Gastroesophageal sphincter (tissue), 4 donors: ENCODE measurements at regions not wholly inside any gene's neighbourhood (a gene's known extent, or its start where the extent isn't known, plus 50 kb on each side); places are given as distances from the start of the nearest gene placed in this dataset.

Source experiments
- ATAC-seq: fragments of 150-250 bp; one replicate; pipeline ENCODE4 v1.9.1; 2016; ENCODE audit warnings: mild to moderate bottlenecking, moderate library complexity
- H3K27ac ChIP-seq, 4 donors: fragments of 200-600 bp; sonication (generic) in 3 of 4; 1 replicate in 3 of 4; 2 replicates in 1 of 4; pipeline ENCODE4 v1.5.1; 2016 to 2019
- H3K27me3 ChIP-seq: fragments of 200-600 bp; sonication (generic); one replicate; pipeline ENCODE4 v1.5.1; 2019
- H3K36me3 ChIP-seq, 2 donors: fragments of 200-600 bp; sonication (generic); one replicate each; pipeline ENCODE4 v1.5.1; 2019; ENCODE audit warnings: control low read depth in 1 of 2
- H3K4me1 ChIP-seq, 3 donors: fragments of 200-600 bp; sonication (generic); 1 replicate in 2 of 3; 2 replicates in 1 of 3; pipeline ENCODE4 v1.5.1; 2016 to 2019; ENCODE audit warnings: control low read depth in 2 of 3
- H3K4me3 ChIP-seq, 2 donors: fragments of 200-600 bp; sonication (generic); one replicate each; pipeline ENCODE4 v1.5.1; 2019; ENCODE audit warnings: mild to moderate bottlenecking in 1 of 2, moderate library complexity in 1 of 2
- H3K9me3 ChIP-seq, 3 donors: fragments of 200-600 bp; sonication (generic); one replicate each; pipeline ENCODE4 v1.5.1; 2017 to 2019; ENCODE audit warnings: control low read depth in 2 of 3
- CTCF ChIP-seq, 4 experiments: fragments of 200-600 bp in 2 of 4; fragments of 450-650 bp in 2 of 4; sonication (generic) in 1 of 4; IDR thresholded peaks; one replicate each; pipeline ENCODE4 v1.5.1; 2017 to 2019; ENCODE audit warnings: antibody characterized with exemption in 4 of 4, mild to moderate bottlenecking in 2 of 4, moderate library complexity in 2 of 4
- EP300 ChIP-seq: sonication (generic); formaldehyde crosslinking; IDR thresholded peaks from one replicate; pipeline ENCODE4 v1.6.1; 2017; ENCODE audit warnings: antibody characterized with exemption, mild to moderate bottlenecking
- POLR2A ChIP-seq, 2 donors: fragments of 450-650 bp; IDR thresholded peaks; one replicate each; pipeline ENCODE4 v1.6.1; 2017; ENCODE audit warnings: antibody characterized with exemption in 2 of 2, mild to moderate bottlenecking in 2 of 2, moderate library complexity in 1 of 2
- POLR2AphosphoS5 ChIP-seq: sonication (generic); formaldehyde crosslinking; IDR thresholded peaks from one replicate; pipeline ENCODE4 v1.6.1; 2017; ENCODE audit warnings: antibody characterized with exemption
- WGBS, 2 donors: methylation state at CpG; one replicate each; pipeline ENCODE4 v1.1.5; 2018; ENCODE audit warnings: low coverage in 1 of 2; 5-methylcytosine and 5-hydroxymethylcytosine counted together

- no peak overlapping the region for H3K27ac ChIP-seq
- WGBS, 2 donors = 5 to 6% methylated on average over 3 of the region's 3 CpGs
- ATAC-seq = no peak
- no peaks in the 10 kb centered on the region for H3K36me3 ChIP-seq
- H3K4me3 ChIP-seq = no peak overlapping the region
- H3K27me3 ChIP-seq = no peaks in the 10 kb centered on the region
- H3K4me1 ChIP-seq = no peaks in the 10 kb centered on the region
- TF ChIP-seq EP300 (no peak), POLR2A (IDR thresholded peaks at IDR 0.05) (no peak), CTCF (IDR thresholded peaks at IDR 0.05) (no peak), POLR2AphosphoS5 (no peak)
- no peaks in the 10 kb centered on the region for H3K9me3 ChIP-seq
Measured at GRCh38 chr3:95280711-95281352, 1218.0 kb downstream of the NSUN3 start.

- no peaks in the 10 kb centered on the region for H3K4me1 ChIP-seq
- WGBS, 2 donors = 78% methylated on average over 2 of the region's 2 CpGs
- H3K4me3 ChIP-seq = no peak overlapping the region
- no peak for ATAC-seq
- TF ChIP-seq POLR2A (IDR thresholded peaks at IDR 0.05) (no peak), EP300 (no peak), POLR2AphosphoS5 (no peak), CTCF (IDR thresholded peaks at IDR 0.05) (no peak)
- no peaks in the 10 kb centered on the region for H3K27me3 ChIP-seq
- H3K36me3 ChIP-seq = no peaks in the 10 kb centered on the region
- no peaks in the 10 kb centered on the region for H3K9me3 ChIP-seq
- no peak overlapping the region for H3K27ac ChIP-seq
Measured at GRCh38 chr3:95289295-95289694, 1226.4 kb downstream of the NSUN3 start.

GRCh38 chr3:95297581-95297980 lies 1234.7 kb downstream of the NSUN3 start:
- no peaks in the 10 kb centered on the region for H3K27me3 ChIP-seq
- no peaks in the 10 kb centered on the region for H3K36me3 ChIP-seq
- no peak for TF ChIP-seq POLR2AphosphoS5
- TF ChIP-seq CTCF (IDR thresholded peaks at IDR 0.05) = no peak
- no peak for TF ChIP-seq EP300
- H3K4me1 ChIP-seq = no peaks in the 10 kb centered on the region
- H3K27ac ChIP-seq = no peak overlapping the region
- H3K9me3 ChIP-seq = no peaks in the 10 kb centered on the region
- no peak overlapping the region for H3K4me3 ChIP-seq
- 78 to 92% methylated on average over 1 of the region's 1 CpG for WGBS, 2 donors
- ATAC-seq = no peak

GRCh38 chr3:95302044-95302443 lies 1239.2 kb downstream of the NSUN3 start:
- H3K4me1 ChIP-seq = no peaks in the 10 kb centered on the region
- no peak overlapping the region for H3K4me3 ChIP-seq
- ATAC-seq = no peak
- H3K36me3 ChIP-seq = no peaks in the 10 kb centered on the region
- no peak overlapping the region for H3K27ac ChIP-seq
- WGBS, 2 donors = 56 to 100% methylated on average over 1 of the region's 1 CpG
- no peaks in the 10 kb centered on the region for H3K27me3 ChIP-seq
- TF ChIP-seq POLR2AphosphoS5 (no peak), EP300 (no peak), CTCF (IDR thresholded peaks at IDR 0.05) (no peak), POLR2A (IDR thresholded peaks at IDR 0.05) (no peak)
- no peaks in the 10 kb centered on the region for H3K9me3 ChIP-seq

- WGBS, 2 donors = 42 to 79% methylated on average over 2 of the region's 2 CpGs
- H3K4me3 ChIP-seq = no peak overlapping the region
- ATAC-seq = no peak
Measured at GRCh38 chr3:95310560-95310959, 1247.7 kb downstream of the NSUN3 start.

More at GRCh38 chr3:95310560-95310959, 1247.7 kb downstream of the NSUN3 start:
- H3K4me1 ChIP-seq = no peaks in the 10 kb centered on the region
- H3K27me3 ChIP-seq = no peaks in the 10 kb centered on the region
- no peak overlapping the region for H3K27ac ChIP-seq
- peaks cover 0 to 10% (median 0%) of the 10 kb centered on the region in 3 donors for H3K9me3 ChIP-seq
- TF ChIP-seq CTCF (IDR thresholded peaks at IDR 0.05) = no peak
- TF ChIP-seq EP300 = no peak
- H3K36me3 ChIP-seq = no peaks in the 10 kb centered on the region
